Thyroid gland (tissue), 4 donors: ENCODE measurements at regions not wholly inside any gene's neighbourhood (a gene's known extent, or its start where the extent isn't known, plus 50 kb on each side); places are given as distances from the start of the nearest gene placed in this dataset.

Experiments used
- CTCF ChIP-seq, 6 experiments: fragments of 200-600 bp in 3 of 6; fragments of 450-650 bp in 3 of 6; sonication (generic) in 3 of 6; IDR thresholded peaks; one replicate each; pipeline ENCODE4 v1.5.1; 2016 to 2019; ENCODE audit warnings: antibody characterized with exemption in 6 of 6, mild to moderate bottlenecking in 2 of 6, inconsistent platforms in 1 of 6, moderate library complexity in 1 of 6
- POLR2A ChIP-seq, 2 donors: fragments of 450-650 bp; IDR thresholded peaks; one replicate each; pipeline ENCODE4 v1.6.1; 2017; ENCODE audit warnings: antibody characterized with exemption in 2 of 2, mild to moderate bottlenecking in 2 of 2, moderate library complexity in 1 of 2

- TF ChIP-seq CTCF (IDR thresholded peaks at IDR 0.05) (no peak), POLR2A (IDR thresholded peaks at IDR 0.05) (no peak)
Measured at GRCh38 chr12:30519535-30519934, 176.1 kb downstream of the IPO8 start.
